Prostate gland (tissue), 2 donors: ENCODE measurements at regions not wholly inside any gene's neighbourhood (a gene's known extent, or its start where the extent isn't known, plus 50 kb on each side); places are given as distances from the start of the nearest gene placed in this dataset.
"Not testable (repeated sequence)": the region's sequence is repeated elsewhere in the genome, so short reads cannot be mapped to it uniquely, and the experiment has no call there.

Experiments
- POLR2A ChIP-seq: fragments of 450-650 bp; IDR thresholded peaks from one replicate; pipeline ENCODE4 v1.6.1; 2016; ENCODE audit warnings: antibody characterized with exemption, mild to moderate bottlenecking
- POLR2AphosphoS5 ChIP-seq: sonication (generic); formaldehyde crosslinking; IDR thresholded peaks from one replicate; pipeline ENCODE4 v1.6.1; 2017; ENCODE audit warnings: antibody characterized with exemption
- TF ChIP-seq, protein P1 (sequence below), 4 experiments: fragments of 200-600 bp in 2 of 4; fragments of 450-650 bp in 2 of 4; sonication (generic) in 2 of 4; IDR thresholded peaks; 1 replicate in 3 of 4; 2 replicates in 1 of 4; pipeline ENCODE4 v1.5.1; 2016 to 2019; ENCODE audit warnings: antibody characterized with exemption in 4 of 4, mild to moderate bottlenecking in 2 of 4, moderate library complexity in 2 of 4

DNA sequence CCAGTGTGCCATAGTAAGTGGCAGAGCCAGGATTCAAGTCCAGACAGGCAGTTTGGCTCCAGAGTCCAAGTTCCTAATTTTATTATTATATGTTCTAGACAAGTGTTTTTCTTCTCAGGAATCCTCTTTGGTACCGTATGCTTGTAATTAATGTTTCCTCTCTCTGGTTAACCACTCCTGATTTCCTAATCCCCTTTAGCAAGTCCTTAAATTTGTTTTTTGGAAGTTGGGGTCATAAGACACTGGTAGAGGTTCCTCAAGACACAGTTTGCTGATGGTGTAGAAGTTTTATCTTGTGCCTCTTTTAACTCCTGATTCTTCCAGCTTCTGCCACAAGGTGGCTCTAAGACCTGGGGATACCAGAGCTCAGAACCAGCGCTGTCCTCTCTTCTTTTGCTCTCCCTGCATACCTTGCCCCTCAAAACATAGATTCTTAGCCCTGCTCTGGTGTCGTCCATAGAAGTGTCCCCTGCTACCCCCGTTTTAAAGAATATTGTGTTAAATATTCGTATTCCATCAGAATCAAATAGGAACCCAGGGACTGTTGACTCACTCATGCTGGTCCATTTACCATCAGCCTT is 3068.0 kb downstream of the RPIA start:
- TF ChIP-seq, protein P1, sequence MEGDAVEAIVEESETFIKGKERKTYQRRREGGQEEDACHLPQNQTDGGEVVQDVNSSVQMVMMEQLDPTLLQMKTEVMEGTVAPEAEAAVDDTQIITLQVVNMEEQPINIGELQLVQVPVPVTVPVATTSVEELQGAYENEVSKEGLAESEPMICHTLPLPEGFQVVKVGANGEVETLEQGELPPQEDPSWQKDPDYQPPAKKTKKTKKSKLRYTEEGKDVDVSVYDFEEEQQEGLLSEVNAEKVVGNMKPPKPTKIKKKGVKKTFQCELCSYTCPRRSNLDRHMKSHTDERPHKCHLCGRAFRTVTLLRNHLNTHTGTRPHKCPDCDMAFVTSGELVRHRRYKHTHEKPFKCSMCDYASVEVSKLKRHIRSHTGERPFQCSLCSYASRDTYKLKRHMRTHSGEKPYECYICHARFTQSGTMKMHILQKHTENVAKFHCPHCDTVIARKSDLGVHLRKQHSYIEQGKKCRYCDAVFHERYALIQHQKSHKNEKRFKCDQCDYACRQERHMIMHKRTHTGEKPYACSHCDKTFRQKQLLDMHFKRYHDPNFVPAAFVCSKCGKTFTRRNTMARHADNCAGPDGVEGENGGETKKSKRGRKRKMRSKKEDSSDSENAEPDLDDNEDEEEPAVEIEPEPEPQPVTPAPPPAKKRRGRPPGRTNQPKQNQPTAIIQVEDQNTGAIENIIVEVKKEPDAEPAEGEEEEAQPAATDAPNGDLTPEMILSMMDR (IDR thresholded peaks at IDR 0.05): not testable (repeated sequence)
- not testable (repeated sequence) for TF ChIP-seq POLR2A, POLR2AphosphoS5
